ENCODE measurements at regions not wholly inside any gene's neighbourhood (a gene's known extent, or its start where the extent isn't known, plus 50 kb on each side); places are given as distances from the start of the nearest gene placed in this dataset.

DNA sequence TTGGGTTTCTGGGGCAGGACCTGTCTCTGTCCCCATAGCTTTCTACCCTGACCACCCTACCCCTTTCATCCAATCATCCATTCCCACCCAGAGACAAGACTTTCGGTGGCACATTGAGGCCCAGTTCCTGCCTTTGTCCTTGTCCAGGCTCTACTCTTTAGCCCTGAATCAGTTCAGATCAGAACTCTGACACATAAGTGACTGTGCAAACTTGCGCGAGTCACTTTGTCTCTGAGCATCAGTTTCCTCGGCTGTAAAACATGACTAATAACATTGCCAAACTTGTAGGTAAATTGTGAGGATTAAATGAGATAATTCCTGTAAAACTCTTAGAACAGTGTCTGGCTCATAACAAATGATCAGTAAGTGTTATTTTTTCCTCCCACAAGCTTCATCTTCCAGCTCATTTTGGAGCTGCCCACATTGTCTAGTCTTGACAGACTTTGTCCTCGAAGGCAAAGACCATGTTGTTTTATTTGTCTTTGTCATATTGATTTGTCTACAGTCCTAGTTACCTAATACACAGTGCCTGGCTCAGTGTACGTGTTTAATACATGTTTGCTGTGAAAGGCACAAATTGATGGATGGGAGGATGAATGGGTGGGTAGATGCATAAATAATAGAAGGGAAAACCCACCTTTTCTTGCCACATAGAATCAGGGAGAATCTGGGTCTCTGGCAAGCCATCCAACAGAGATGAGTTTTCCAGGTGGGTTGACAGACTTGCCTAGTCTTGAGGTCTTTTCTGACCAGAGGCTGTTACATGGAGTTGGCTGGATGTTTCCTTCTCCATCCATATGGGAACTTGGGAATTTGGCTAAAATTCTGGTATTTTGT is 262.9 kb downstream of the OMA1 start:
- no peak for TF ChIP-seq RAD21 (IDR thresholded peaks at IDR 0.05; ENCODE audit: low read depth)
- no peak for TF ChIP-seq CEBPB (IDR thresholded peaks at IDR 0.05; ENCODE audit: low read depth)
- TF ChIP-seq CTCF (IDR thresholded peaks at IDR 0.05 in 2 of 3, conservative IDR thresholded peaks at IDR 0.05 in 1 of 3; ENCODE audit: borderline replicate concordance in 1 of 3, insufficient read depth in 1 of 3, low read depth in 2 of 3, low read length in 2 of 3): no peak
- no peak for TF ChIP-seq POLR2A (IDR thresholded peaks at IDR 0.05; ENCODE audit: borderline replicate concordance, extremely low read depth, insufficient read depth, insufficient read length)
- TF ChIP-seq FOSL1 (IDR thresholded peaks at IDR 0.05; ENCODE audit: low read depth): no peak
- no peak for TF ChIP-seq EZH2 (IDR thresholded peaks at IDR 0.05)
- TF ChIP-seq ZFX (IDR thresholded peaks at IDR 0.05): no peak
